RWPE2 (cell line): ENCODE measurements at regions not wholly inside any gene's neighbourhood (a gene's known extent, or its start where the extent isn't known, plus 50 kb on each side); places are given as distances from the start of the nearest gene placed in this dataset.

Experiments
- ATAC-seq: fragments of 200-7000 bp; cut with Tn5 transposase; 3 replicates; pipeline ENCODE4 v1.9.1; 2021; ENCODE audit warnings: low read depth
- DNase-seq: peaks from one replicate; pipeline ENCODE4 v3.0.0-alpha.2; 2020; ENCODE audit warnings: low spot score
- H3K27ac ChIP-seq: fragments of 450-650 bp; 2 replicates; pipeline ENCODE4 v1.5.1; 2017; ENCODE audit warnings: mild to moderate bottlenecking; ENCODE audit not compliant: poor library complexity, severe bottlenecking
- H3K27me3 ChIP-seq: fragments of 250-450 bp; sonication (Bioruptor Pico); 2 replicates; pipeline ENCODE4 v1.5.1; 2021; ENCODE audit warnings: mild to moderate bottlenecking, moderate library complexity; ENCODE audit not compliant: insufficient read depth, poor library complexity, severe bottlenecking
- H3K36me3 ChIP-seq: fragments of 250-450 bp; sonication (Bioruptor Pico); 2 replicates; pipeline ENCODE4 v1.5.1; 2020; ENCODE audit warnings: low read depth, mild to moderate bottlenecking, moderate library complexity
- H3K4me1 ChIP-seq: fragments of 250-450 bp; sonication (Bioruptor Pico); 2 replicates; pipeline ENCODE4 v1.5.1; 2021; ENCODE audit warnings: mild to moderate bottlenecking, moderate library complexity; ENCODE audit not compliant: insufficient read depth, poor library complexity, severe bottlenecking
- H3K4me3 ChIP-seq: fragments of 250-450 bp; sonication (Bioruptor Pico); 2 replicates; pipeline ENCODE4 v1.5.1; 2021; ENCODE audit warnings: mild to moderate bottlenecking, moderate library complexity; ENCODE audit not compliant: severe bottlenecking
- H3K9me3 ChIP-seq: fragments of 250-450 bp; sonication (Bioruptor Pico); 2 replicates; pipeline ENCODE4 v1.5.1; 2021; ENCODE audit warnings: mild to moderate bottlenecking, moderate library complexity; ENCODE audit not compliant: severe bottlenecking
- TF ChIP-seq, protein P1 (sequence below): fragments of 450-650 bp; IDR thresholded peaks from one replicate; pipeline ENCODE4 v1.5.1; 2017; ENCODE audit warnings: mild to moderate bottlenecking, moderate library complexity; ENCODE audit not compliant: poor library complexity, severe bottlenecking

GRCh38 chr5:57828221-57828620, 345.6 kb upstream of the ACTBL2 start:
- TF ChIP-seq, protein P1, sequence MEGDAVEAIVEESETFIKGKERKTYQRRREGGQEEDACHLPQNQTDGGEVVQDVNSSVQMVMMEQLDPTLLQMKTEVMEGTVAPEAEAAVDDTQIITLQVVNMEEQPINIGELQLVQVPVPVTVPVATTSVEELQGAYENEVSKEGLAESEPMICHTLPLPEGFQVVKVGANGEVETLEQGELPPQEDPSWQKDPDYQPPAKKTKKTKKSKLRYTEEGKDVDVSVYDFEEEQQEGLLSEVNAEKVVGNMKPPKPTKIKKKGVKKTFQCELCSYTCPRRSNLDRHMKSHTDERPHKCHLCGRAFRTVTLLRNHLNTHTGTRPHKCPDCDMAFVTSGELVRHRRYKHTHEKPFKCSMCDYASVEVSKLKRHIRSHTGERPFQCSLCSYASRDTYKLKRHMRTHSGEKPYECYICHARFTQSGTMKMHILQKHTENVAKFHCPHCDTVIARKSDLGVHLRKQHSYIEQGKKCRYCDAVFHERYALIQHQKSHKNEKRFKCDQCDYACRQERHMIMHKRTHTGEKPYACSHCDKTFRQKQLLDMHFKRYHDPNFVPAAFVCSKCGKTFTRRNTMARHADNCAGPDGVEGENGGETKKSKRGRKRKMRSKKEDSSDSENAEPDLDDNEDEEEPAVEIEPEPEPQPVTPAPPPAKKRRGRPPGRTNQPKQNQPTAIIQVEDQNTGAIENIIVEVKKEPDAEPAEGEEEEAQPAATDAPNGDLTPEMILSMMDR = no peak
- no peak for ATAC-seq
- DNase-seq = no peak
- no peaks in the 10 kb centered on the region for H3K36me3 ChIP-seq
- no peak overlapping the region for H3K27ac ChIP-seq
- no peak overlapping the region for H3K4me3 ChIP-seq
- H3K4me1 ChIP-seq = peaks cover 29% of the 10 kb centered on the region
- no peaks in the 10 kb centered on the region for H3K27me3 ChIP-seq
- no peaks in the 10 kb centered on the region for H3K9me3 ChIP-seq

DNA sequence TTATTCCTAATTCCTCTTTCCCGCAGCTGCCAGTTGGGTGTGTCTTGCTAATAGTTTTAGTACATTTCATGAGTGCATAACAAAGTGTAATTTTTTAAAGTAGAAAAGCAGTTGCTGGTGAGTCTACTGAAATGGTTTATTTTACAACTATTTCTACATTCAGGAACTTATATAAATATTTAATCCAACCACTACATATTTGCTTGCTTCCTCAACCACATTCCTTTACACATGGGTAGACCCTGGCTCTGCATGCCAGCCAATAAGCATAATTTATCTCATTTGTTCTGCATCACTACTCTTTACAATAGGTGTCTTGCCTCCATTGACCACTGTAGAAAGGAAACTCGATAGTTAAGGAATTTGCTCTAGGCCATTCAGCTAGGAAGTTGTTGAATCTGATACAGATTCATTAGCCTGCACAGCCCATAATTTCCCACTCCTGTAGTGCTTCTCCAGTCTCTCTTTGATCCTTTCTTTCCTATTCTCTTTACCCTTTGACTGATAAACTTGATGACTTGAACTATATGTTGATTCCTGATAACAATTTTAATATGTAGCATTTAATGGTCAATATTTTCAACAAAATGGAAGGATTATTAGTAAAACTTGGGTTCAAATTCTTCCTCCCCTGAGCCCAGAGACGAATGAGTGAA, 342.5 kb upstream of the ACTBL2 start:
- Histone ChIP-seq H3K27ac (peak overlapping the region; percentile 99), H3K4me3 (no peak overlapping the region), H3K9me3 (peaks cover 7% of the 10 kb centered on the region), H3K36me3 (no peaks in the 10 kb centered on the region), H3K27me3 (no peaks in the 10 kb centered on the region), H3K4me1 (peaks cover 29% of the 10 kb centered on the region)
- peak; percentile 91 for ATAC-seq
- TF ChIP-seq, protein P1 = peak; percentile 16
- no peak for DNase-seq

DNA sequence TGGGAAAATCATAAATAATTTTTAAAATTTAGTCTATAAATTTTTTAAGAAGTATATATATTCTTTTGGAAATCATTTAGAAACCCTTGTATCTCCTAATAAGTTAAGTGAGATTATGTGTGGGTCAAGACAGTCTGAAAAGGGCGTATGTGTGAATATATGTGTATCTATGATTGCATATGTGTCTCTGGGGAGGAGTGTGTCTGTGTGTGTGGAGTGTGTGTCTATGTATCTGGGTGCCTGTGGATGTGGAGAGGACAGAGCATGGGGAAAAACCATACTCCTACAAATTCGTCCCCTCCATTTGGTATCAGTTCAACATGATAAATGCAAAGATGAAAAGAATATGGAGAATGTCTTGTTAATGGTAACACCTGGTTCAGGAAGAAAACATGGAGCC, 342.0 kb upstream of the ACTBL2 start:
- Histone ChIP-seq H3K9me3 (peaks cover 7% of the 10 kb centered on the region), H3K27me3 (no peaks in the 10 kb centered on the region), H3K4me1 (peaks cover 29% of the 10 kb centered on the region), H3K36me3 (no peaks in the 10 kb centered on the region), H3K4me3 (no peak overlapping the region), H3K27ac (peak overlapping the region; percentile 99)
- DNase-seq (no peak), ATAC-seq (peak; percentile 6)
- TF ChIP-seq, protein P1 = no peak

DNA sequence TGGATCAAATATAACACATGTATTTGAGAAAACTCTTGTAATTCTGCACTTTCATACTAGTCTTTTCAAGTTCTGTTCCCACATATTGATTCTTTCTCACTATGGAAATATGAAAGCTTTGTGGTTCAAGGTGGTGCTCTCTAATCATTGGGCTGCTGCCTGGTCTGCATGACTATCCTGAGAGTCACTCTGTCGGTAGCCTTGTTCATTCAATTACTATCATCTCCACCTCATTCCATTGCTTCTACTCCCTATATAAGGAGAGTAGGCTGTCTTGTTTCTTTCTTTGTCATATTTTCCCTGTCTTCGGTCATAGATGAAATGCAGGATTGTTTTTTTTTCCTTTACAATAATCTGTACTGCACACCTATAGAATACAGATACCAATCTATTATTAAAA, 341.4 kb upstream of the ACTBL2 start:
- Histone ChIP-seq H3K27me3 (no peaks in the 10 kb centered on the region), H3K9me3 (peaks cover 7% of the 10 kb centered on the region), H3K4me1 (peaks cover 29% of the 10 kb centered on the region), H3K4me3 (no peak overlapping the region), H3K36me3 (no peaks in the 10 kb centered on the region), H3K27ac (peak overlapping the region; percentile 99)
- TF ChIP-seq, protein P1 = no peak
- peak; percentile 76 for DNase-seq
- peak; percentile 88 for ATAC-seq

GRCh38 chr5:57822651-57823050, 340.0 kb upstream of the ACTBL2 start:
- Histone ChIP-seq H3K27me3 (no peaks in the 10 kb centered on the region), H3K4me3 (no peak overlapping the region), H3K36me3 (no peaks in the 10 kb centered on the region), H3K9me3 (peaks cover 7% of the 10 kb centered on the region), H3K4me1 (peaks cover 29% of the 10 kb centered on the region), H3K27ac (peak overlapping the region; percentile 99)
- DNase-seq (no peak), ATAC-seq (no peak)
- TF ChIP-seq, protein P1 = no peak
